Activated naive CD8-positive, alpha-beta T cell treated with anti-CD3 and anti-CD28 coated beads, Interleukin-2, amount 50 U/mL, for 24 hours (primary cell): ENCODE measurements at regions not wholly inside any gene's neighbourhood (a gene's known extent, or its start where the extent isn't known, plus 50 kb on each side); places are given as distances from the start of the nearest gene placed in this dataset.

ENCODE experiments used
- ATAC-seq: fragments of 150-1000 bp; cut with Tn5 transposase; one replicate; pipeline ENCODE4 v1.10.0; 2021
- DNase-seq: peaks from one replicate; pipeline ENCODE4 v3.0.0; 2021
- H3K27ac Mint-ChIP-seq: one replicate; pipeline ENCODE4 v1.8.0; 2021; ENCODE audit warnings: mild to moderate bottlenecking, mixed read lengths
- H3K27me3 Mint-ChIP-seq: one replicate; pipeline ENCODE4 v1.8.0; 2021; ENCODE audit warnings: mixed read lengths
- H3K36me3 Mint-ChIP-seq: one replicate; pipeline ENCODE4 v1.8.0; 2021; ENCODE audit warnings: low read depth, mixed read lengths
- H3K4me1 Mint-ChIP-seq: one replicate; pipeline ENCODE4 v1.8.0; 2021; ENCODE audit warnings: mixed read lengths
- H3K4me3 Mint-ChIP-seq: one replicate; pipeline ENCODE4 v1.8.0; 2021; ENCODE audit warnings: mild to moderate bottlenecking, moderate library complexity, mixed read lengths
- H3K9me3 Mint-ChIP-seq: one replicate; pipeline ENCODE4 v1.8.0; 2021; ENCODE audit warnings: mixed read lengths

DNA sequence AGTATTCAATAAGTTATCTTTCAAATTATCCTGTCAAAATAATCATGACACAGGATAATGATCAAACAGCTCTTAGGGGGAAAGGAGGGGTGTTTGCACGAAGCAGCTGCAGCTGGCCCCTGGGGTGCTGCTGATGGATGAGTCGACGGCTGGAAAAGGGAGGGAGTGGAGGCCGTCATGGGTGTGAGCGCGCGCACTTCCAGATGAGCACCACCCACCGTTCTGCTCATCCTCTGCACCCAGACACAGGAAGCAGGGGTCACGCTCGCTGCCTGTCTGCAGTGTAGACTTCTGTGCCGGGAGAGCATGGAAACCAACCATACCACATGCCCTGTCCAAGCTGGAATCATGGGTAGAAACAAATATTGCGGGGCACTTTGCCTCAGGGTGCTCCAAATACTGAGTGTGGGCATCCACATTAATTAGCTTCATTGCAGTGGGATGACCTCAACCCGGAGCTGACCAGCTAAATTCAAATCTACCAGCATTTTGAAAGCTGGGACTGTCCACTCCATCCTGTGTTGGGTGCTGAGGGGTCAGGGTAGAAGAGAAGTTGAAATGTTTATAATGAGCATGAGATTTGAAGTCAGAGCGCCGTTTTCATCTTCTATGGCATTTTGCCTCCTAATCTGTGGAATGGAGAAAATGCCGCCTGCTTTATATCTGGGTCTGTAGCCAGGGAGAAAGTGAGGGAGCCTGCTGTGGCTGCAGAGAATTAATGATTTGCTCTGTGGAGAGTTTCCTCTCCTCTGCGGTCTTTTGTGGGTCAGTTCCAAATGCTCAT, 802.4 kb downstream of the TBC1D22A start:
- no peak overlapping the region for H3K27ac Mint-ChIP-seq
- H3K9me3 Mint-ChIP-seq = no peaks in the 10 kb centered on the region
- ATAC-seq (no peak), DNase-seq (no peak)
- H3K4me1 Mint-ChIP-seq = no peaks in the 10 kb centered on the region
- no peaks in the 10 kb centered on the region for H3K27me3 Mint-ChIP-seq
- H3K4me3 Mint-ChIP-seq = no peak overlapping the region
- H3K36me3 Mint-ChIP-seq = no peaks in the 10 kb centered on the region

GRCh38 chr22:47564158-47564450, 801.7 kb downstream of the TBC1D22A start:
- Mint-ChIP-seq H3K9me3 (no peaks in the 10 kb centered on the region), H3K27me3 (no peaks in the 10 kb centered on the region), H3K36me3 (no peaks in the 10 kb centered on the region), H3K27ac (no peak overlapping the region), H3K4me1 (no peaks in the 10 kb centered on the region), H3K4me3 (no peak overlapping the region)
- ATAC-seq (no peak), DNase-seq (no peak)

GRCh38 chr22:47563406-47564157, 801.1 kb downstream of the TBC1D22A start:
- H3K27me3 Mint-ChIP-seq = no peaks in the 10 kb centered on the region
- DNase-seq = no peak
- no peak overlapping the region for H3K4me3 Mint-ChIP-seq
- ATAC-seq = no peak
- H3K9me3 Mint-ChIP-seq = no peaks in the 10 kb centered on the region
- no peaks in the 10 kb centered on the region for H3K36me3 Mint-ChIP-seq
- no peak overlapping the region for H3K27ac Mint-ChIP-seq
- H3K4me1 Mint-ChIP-seq = no peaks in the 10 kb centered on the region

GRCh38 chr22:47561766-47562165, 799.3 kb downstream of the TBC1D22A start:
- Mint-ChIP-seq H3K36me3 (no peaks in the 10 kb centered on the region), H3K4me1 (no peaks in the 10 kb centered on the region), H3K27me3 (no peaks in the 10 kb centered on the region), H3K9me3 (peaks cover 4% of the 10 kb centered on the region), H3K27ac (no peak overlapping the region), H3K4me3 (no peak overlapping the region)
- DNase-seq (no peak), ATAC-seq (no peak)

DNA sequence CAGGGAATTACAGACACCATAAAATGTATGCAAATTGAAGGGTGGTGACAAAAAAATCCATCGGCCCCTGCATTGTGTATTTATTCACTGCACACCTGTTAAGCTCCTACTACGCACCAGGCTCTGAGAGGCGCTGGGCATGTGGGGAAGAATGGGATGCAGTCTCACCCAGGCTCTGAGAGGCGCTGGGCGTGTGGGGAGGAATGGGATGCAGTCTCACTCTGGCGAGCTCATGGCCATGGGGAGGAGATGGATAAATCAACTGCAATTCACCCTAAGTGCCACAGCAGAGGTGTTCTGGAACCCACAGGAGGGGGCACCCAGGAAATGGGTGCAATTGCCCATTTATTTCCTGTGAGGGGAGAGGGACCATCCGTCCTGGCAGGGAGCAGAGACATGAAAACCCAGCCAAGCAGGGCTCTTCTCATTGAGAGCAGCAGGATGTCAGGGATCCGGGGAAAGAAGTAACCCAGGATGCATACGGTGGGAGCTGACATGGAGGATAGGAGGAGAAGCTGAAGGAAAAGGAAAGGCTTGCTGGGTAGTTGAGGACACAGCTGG, 798.7 kb downstream of the TBC1D22A start:
- H3K27me3 Mint-ChIP-seq = no peaks in the 10 kb centered on the region

GRCh38 chr22:47558828-47559700, 796.6 kb downstream of the TBC1D22A start:
- no peak overlapping the region for H3K4me3 Mint-ChIP-seq

More for the DNA sequence above, 798.7 kb downstream of the TBC1D22A start:
- no peaks in the 10 kb centered on the region for H3K36me3 Mint-ChIP-seq
- no peak for DNase-seq
- no peak for ATAC-seq
- no peaks in the 10 kb centered on the region for H3K4me1 Mint-ChIP-seq
- H3K9me3 Mint-ChIP-seq = peaks cover 4% of the 10 kb centered on the region
- no peak overlapping the region for H3K27ac Mint-ChIP-seq
- H3K4me3 Mint-ChIP-seq = no peak overlapping the region

GRCh38 chr22:47556473-47556872, 794.0 kb downstream of the TBC1D22A start:
- peaks cover 4% of the 10 kb centered on the region for H3K9me3 Mint-ChIP-seq
- H3K27ac Mint-ChIP-seq = no peak overlapping the region
- ATAC-seq (no peak), DNase-seq (no peak)
- no peak overlapping the region for H3K4me3 Mint-ChIP-seq
- no peaks in the 10 kb centered on the region for H3K27me3 Mint-ChIP-seq
- no peaks in the 10 kb centered on the region for H3K36me3 Mint-ChIP-seq
- H3K4me1 Mint-ChIP-seq = no peaks in the 10 kb centered on the region

More at GRCh38 chr22:47558828-47559700, 796.6 kb downstream of the TBC1D22A start:
- DNase-seq (no peak), ATAC-seq (no peak)
- no peak overlapping the region for H3K27ac Mint-ChIP-seq
- no peaks in the 10 kb centered on the region for H3K27me3 Mint-ChIP-seq
- H3K9me3 Mint-ChIP-seq = peaks cover 4% of the 10 kb centered on the region
- no peaks in the 10 kb centered on the region for H3K36me3 Mint-ChIP-seq
- H3K4me1 Mint-ChIP-seq = no peaks in the 10 kb centered on the region

DNA sequence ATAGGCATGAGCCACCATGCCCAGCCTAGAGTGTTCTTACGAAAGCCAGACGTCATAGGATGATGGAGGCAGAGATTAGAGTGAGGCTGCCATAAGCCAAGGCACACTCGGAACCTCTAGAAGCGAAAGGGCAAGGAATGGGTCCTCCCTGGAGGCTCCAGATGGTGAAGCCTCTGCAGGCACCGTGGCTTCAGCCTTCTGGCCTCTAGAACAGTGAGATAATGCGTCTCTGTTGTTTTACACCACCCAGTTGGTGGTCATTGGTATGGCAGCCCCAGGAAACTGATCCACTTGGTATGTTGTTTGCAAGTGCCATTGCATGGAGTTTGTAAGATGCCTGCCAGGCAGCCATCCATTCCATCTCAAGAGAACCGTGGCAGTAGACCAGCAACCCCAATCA, 791.0 kb downstream of the TBC1D22A start:
- Mint-ChIP-seq H3K27ac (no peak overlapping the region), H3K4me3 (no peak overlapping the region), H3K27me3 (no peaks in the 10 kb centered on the region), H3K36me3 (no peaks in the 10 kb centered on the region), H3K4me1 (no peaks in the 10 kb centered on the region), H3K9me3 (peaks cover 4% of the 10 kb centered on the region)
- ATAC-seq (no peak), DNase-seq (no peak)

DNA sequence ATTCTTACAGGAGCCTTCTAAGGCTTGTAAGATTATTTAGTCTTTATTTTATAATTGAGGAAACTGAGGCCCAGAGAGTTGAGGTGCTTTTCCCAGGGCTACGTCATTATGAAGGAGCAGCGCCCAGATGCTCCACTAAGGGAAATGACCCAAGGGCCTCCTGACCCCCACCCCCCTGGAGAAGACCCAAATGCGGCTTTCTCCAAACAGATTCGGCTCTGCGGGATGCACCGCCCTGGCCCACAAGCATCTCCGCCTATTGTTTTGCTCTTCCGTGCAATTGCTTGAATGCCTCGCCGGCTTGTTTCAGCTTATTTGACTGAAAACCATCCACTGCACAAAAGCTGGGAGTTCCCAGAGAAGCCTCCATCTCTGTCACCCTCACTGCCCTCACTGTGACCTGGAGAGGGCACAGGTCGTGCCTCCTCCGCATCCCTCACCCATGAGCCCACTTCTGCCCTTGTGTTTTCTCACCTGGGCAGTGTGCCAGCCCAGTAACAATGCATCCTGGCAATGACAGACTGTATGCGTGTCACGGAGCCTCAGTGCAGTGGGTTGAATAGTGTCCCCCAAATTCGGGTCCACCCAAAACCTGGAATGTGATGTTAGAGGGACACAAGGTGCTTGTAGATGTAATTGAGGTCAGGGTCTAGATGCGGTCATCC, 790.2 kb downstream of the TBC1D22A start:
- Mint-ChIP-seq H3K27me3 (no peaks in the 10 kb centered on the region), H3K9me3 (peaks cover 4% of the 10 kb centered on the region), H3K4me1 (no peaks in the 10 kb centered on the region), H3K36me3 (no peaks in the 10 kb centered on the region), H3K4me3 (no peak overlapping the region), H3K27ac (no peak overlapping the region)
- ATAC-seq (no peak), DNase-seq (no peak)

DNA sequence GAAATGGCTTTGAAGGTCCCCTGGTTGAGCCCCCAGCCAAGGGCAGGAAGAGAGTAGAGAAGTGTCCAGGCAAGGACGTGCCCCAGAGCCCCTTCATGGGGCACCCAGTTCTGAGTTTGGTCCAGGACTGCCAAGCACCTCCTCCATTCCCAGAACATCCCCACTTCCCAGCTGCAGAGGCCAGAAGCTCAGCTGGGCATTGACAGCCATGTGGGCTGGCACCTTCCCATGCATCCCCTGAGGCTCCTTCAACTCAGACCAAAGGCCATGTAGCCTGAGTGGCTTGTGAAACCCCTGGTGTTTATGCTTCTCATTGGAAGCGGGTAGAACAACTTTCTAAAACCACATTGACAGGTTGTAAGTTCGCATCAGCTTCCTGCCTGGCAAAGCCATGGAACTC, 789.6 kb downstream of the TBC1D22A start:
- no peak for DNase-seq
- Mint-ChIP-seq H3K27me3 (no peaks in the 10 kb centered on the region), H3K36me3 (no peaks in the 10 kb centered on the region), H3K4me1 (no peaks in the 10 kb centered on the region), H3K27ac (no peak overlapping the region), H3K4me3 (no peak overlapping the region), H3K9me3 (peaks cover 2% of the 10 kb centered on the region)
- no peak for ATAC-seq

DNA sequence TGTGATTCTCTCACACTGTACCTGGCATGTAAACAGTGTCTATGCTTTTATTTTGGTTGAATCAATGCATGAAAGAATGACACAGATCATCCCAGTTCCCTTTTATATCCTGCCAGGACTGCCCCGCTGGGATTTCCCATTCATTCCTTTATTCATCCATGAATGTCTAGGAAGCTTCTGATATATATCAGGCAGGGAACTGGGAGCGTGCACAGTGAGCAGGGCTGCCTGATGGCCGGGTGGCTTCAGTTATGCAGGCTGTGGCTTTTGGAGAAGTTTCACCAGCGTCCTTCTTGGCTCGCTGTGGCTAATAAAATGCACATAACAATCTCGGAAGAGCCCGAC, 789.0 kb downstream of the TBC1D22A start:
- Mint-ChIP-seq H3K4me3 (no peak overlapping the region), H3K9me3 (no peaks in the 10 kb centered on the region), H3K36me3 (no peaks in the 10 kb centered on the region), H3K27ac (no peak overlapping the region), H3K4me1 (no peaks in the 10 kb centered on the region), H3K27me3 (no peaks in the 10 kb centered on the region)
- ATAC-seq (no peak), DNase-seq (no peak)

DNA sequence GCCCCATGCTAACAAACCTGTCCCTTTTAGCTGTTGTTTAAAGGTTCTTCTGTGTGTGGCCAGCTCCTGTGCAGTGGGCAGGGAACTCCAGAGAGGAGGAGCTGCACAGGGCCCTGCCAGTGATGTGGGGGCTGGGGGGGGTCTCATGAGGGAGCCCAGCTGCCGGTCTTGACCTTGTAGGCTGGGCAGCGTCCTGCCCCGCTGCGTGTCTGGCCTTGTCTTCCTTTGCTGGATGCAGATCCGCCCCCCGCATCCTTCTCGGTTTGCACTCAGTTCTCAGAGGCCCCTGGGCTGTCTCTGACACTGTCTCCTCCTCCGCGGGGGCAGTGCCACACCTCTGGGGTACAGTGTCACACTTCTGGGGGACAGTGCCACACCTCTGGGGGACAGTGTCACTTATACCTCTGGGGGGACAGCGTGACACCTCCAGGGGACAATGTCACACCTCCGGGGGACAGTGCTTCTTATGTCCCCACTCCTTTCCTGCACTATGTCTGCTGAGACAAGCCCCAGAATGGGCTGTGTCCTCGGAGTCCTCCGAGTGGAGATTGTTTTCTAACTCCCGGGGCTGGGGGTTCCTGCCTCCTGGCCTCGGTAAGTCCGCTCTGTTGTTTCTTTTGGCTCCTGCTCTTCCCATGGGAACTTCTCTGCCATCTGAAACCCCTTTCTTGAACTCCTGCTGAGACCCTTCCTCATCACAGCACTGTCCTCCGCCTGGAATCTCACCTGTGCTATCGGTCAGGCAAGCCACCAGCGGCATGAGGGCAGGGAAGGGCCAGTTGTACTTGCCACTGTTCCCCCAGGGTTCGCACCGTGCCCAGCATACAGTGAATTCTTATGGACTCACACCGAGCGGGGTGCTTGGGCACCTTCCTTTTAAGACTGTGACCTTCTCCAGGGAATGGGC, 788.3 kb downstream of the TBC1D22A start:
- Mint-ChIP-seq H3K4me1 (no peaks in the 10 kb centered on the region), H3K27me3 (no peaks in the 10 kb centered on the region), H3K36me3 (no peaks in the 10 kb centered on the region), H3K9me3 (no peaks in the 10 kb centered on the region), H3K4me3 (no peak overlapping the region), H3K27ac (no peak overlapping the region)
- DNase-seq (no peak), ATAC-seq (no peak)

- H3K4me1 Mint-ChIP-seq = no peaks in the 10 kb centered on the region
- no peaks in the 10 kb centered on the region for H3K9me3 Mint-ChIP-seq
- ATAC-seq (no peak), DNase-seq (no peak)
- no peaks in the 10 kb centered on the region for H3K36me3 Mint-ChIP-seq
- no peak overlapping the region for H3K4me3 Mint-ChIP-seq
- H3K27ac Mint-ChIP-seq = no peak overlapping the region
- H3K27me3 Mint-ChIP-seq = no peaks in the 10 kb centered on the region
Observed at GRCh38 chr22:47549741-47550340, 787.4 kb downstream of the TBC1D22A start.
